ENCODE measurements at regions not wholly inside any gene's neighbourhood (a gene's known extent, or its start where the extent isn't known, plus 50 kb on each side); places are given as distances from the start of the nearest gene placed in this dataset.
"Not testable (repeated sequence)": the region's sequence is repeated elsewhere in the genome, so short reads cannot be mapped to it uniquely, and the experiment has no call there.

DNA sequence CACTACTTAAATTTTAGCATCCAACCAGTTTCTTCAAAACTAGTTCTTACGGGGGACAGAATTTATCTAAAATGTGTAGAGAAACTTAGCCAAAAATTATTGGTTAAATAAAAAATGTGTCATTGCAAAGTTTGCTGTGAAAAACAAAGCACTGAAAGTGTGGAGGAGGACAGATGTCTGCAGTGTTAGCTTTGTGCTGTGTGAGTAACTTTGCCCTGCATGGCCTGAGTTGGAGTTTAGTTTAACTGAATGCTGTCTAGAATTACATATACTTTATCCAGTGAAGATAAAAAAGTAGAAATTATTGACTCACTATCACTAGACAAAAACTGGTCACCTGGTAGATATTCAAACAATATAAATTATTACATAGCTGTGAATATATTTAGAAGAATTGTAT is 1225.2 kb upstream of the CELF4 start:
- no peak for DNase-seq (ENCODE audit: low spot score)

DNA sequence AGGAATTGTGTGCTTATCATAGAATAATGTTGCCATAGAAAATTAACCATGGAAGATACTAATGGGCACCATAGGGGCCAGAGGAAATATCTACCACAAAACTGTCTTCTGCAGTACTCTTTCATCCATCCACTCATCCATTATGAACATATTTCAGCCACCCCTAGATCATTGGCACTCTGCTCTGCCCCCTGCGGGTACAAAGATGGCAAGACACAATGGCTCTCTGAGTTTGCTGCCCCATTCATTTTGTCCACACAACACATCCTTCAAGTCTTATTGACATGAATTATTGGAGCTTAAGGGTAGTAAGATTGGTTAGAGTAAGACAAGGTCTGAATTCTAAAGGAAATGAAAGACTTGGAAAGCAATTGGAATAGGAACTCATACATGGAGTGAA is 1224.7 kb upstream of the CELF4 start:
- DNase-seq (ENCODE audit: low spot score), result no peak

DNA sequence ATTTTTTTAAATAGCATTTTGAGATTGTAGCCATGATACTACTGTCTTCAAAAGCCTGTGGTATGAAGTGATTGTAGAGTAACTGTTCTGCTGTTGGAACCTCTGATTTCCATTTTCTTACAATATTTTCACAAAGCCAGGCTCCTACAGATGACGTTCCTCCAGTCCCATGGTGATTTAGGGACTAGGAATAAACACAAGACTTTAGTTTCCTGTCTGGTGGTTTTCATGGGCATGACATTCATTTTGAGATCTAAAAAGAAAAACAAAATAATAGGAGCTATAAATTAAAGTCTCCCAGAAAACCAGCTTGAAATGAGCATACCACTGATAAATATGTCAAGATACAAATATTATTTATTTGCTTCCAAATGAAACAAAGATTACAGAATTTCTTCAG is 1223.5 kb upstream of the CELF4 start:
- DNase-seq (ENCODE audit: low spot score), result no peak

DNA sequence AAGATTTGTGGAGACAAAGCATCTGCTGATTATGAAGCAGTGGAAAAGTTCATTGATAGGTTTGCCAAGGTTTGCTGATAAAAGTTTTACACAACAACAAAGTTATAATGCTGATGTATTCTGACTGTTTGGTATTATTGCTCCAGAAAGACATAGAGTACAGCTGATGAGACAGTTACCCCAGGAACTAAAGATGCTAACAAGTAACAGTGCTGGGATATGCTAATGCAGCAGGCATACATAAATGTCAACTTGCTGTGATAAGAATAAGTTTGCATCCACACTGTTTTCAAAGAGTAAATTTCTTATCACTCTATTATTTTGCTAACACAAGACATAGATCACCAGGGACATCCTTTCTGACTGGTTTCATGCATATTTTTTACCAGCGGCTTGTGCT is 1221.3 kb upstream of the CELF4 start:
- no peak for DNase-seq (ENCODE audit: low spot score)

DNA sequence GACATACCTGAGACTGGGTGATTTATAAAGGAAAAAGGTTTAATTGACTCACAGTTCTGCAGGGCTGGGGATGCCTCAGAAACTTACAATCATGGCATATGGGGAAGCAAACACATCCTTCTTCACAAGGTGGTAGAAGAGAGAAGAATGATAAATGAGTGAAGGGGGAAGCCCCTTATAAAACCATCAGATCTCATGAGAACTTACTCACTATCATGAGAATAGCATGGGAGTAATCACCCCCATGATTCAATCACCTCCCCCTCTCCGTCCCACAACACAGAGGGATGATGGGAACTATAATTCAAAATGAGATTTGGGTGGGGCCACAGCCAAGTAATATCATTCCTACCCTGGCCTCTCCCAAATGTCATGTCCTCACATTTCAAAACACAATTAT is 1206.0 kb upstream of the CELF4 start:
- not testable (repeated sequence) for DNase-seq (ENCODE audit: low spot score)

DNA sequence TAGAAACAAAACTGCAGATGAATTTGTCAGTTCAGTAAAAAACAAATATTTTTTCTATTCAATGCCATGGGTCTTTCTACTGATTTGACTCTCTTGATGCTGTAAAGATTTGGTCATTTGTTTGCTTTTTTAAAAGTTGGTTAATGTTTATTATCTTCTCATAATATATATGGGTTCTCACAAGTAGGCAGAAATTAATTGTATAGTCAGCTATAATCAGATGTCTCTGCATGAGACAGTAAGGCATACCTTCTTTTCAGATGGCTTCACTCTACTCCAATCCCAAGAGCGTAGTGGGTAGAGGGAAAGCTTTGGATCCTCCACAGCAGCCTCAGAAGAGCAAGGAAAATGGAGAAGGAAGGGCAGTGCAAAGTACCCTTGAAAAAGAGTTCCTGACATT is 1202.9 kb upstream of the CELF4 start:
- DNase-seq (ENCODE audit: low spot score), result no peak

DNA sequence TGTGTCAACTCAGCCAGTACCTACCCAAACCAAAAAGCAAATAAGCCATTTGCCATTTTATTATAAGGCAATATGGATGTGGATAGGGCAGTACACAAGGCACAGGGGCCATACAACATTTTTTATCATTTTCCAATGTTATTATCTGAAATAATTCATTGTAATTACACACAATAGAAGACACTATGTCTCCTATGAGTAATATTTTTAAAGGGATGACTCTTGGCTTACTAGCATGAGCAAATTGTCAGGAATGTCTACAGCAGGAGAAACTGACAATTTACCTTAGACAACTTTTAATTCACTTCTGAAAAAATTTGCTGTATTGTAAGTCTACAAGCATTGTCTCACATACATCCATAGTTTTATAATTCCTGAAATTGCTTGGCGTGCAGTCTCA is 1193.9 kb upstream of the CELF4 start:
- no peak for DNase-seq (ENCODE audit: low spot score)

DNA sequence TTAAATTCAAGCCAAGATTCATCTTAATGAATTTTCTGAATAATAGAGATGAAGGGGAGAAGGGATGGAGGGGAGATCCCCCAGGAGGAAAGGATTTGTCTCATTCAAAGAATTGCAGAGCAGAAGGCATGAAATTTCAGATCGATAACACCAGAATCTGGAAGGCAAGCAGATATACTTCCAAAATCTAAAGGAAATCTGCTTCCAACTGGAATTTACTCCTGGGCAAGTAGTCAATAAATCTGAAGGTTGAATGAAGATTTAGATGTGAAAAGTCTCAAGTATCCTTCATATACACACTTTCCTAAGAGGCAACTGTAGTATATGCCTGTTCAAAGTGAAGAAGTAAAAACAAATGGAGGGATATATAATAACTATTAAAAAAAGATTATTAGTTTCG is 1190.8 kb upstream of the CELF4 start:
- no peak for DNase-seq (ENCODE audit: low spot score)

DNA sequence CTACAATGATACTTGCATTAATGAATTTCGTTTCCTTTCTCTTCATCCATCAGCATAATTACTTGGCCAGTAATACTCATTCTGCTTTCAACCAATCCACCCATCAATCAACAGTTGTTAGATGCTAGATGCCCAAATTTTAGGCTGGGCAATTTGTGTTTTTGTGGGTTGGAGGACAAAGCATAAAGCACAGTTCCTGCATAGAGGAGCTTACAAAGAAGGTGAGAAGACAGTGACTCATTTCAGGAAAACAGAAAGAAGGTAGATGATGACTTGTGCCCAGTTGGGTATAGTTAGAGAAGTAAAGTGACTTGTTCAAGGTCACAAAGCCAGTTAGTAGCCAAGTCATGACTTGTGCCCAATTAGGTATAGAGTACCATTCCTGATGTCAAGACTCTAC is 1186.8 kb upstream of the CELF4 start:
- no peak for DNase-seq (ENCODE audit: low spot score)

DNA sequence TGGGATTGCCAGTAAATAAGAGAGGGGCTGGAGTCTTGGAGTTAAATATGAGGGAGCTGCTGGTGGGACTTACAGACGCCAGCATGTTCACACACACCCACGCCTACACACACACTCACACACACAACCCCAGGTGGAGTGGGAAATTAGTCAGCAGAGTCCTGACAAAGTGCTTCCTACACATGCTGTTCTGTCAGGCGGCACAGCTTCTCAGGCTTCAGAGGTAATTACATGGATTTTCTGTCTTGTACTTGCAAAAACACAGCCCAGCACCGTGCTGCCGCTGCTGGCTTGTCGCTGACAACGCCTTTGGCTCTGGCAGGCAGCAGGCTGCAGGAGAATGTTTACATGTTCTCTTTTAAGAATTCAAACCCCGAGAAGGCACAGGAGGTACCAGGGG is 1186.3 kb upstream of the CELF4 start:
- DNase-seq (ENCODE audit: low spot score), result no peak

DNA sequence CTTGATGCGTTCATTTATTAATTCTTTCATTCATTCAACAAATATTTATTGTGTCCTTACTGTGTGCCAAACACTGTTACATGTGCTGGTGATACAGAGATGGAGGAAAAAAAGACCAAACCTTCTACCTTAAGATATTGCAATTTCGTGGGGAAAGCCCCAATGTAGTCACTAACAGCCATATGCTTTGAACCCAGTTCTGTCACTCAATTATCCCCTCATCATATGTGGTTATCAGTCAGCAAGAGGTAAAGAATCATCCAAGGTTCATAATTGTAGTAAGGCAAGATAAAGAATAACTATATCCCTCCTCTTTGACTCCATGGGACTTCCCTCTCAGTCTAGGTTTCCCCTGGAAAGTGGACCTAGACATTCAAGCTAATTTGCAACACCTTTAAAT is 1185.6 kb upstream of the CELF4 start:
- DNase-seq (ENCODE audit: low spot score), result no peak

DNA sequence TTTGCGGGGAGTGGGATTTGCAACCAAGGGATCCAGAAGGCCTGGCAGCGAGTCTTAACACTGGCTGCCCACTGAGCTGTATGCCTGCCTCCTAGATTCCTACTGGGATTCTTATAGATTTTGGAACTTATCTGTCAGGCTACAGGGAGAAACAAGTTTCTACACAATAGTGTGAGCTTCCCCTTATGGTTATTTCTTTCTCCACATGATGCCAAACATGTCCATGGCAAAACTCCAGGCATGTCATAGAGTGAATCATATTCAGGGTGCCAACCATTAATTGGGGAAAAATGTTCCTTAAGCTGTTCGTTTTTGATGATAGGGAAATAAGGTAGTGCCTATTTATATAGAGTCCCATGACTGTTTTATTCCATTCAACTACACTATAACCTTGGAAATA is 1185.2 kb upstream of the CELF4 start:
- no peak for DNase-seq (ENCODE audit: low spot score)

DNA sequence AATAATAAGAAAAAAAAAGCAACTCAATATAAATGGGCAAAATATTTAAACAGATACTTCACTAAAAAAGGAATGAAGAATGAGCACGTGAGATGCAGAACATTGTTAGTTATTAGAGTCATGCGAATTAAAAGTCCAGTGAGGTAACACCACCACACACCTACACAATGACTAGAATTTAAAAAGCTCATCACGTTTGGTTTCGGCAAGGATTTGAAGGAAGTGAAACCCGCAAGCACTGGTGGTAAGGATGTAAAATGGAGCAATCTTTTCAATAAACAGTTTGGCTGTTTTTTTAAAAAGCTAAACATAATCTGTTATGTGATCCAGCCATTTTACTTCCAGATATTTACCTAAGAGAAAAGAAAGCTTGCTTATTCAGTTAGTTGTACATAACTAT is 1181.6 kb upstream of the CELF4 start:
- DNase-seq (ENCODE audit: low spot score), result no peak

DNA sequence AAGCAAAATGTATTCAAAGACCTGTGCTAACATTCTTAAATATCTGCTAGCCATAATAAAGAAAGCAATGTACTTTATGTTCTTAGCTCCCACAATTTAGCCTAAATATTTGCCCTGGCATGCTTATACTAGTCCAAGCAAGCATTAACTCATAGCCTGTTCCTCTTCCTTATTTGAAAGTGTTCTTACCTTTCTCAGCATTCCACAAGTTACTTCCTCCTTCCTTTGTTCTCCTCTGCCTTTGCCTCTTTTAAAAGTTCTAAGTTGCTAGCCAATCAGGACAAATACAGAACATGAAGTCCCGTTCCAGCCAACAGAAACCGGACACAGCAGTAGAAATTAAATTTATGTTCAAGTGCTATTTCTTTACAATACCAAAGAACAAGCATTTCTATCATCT is 1154.6 kb upstream of the CELF4 start:
- not testable (repeated sequence) for DNase-seq (ENCODE audit: low spot score)

DNA sequence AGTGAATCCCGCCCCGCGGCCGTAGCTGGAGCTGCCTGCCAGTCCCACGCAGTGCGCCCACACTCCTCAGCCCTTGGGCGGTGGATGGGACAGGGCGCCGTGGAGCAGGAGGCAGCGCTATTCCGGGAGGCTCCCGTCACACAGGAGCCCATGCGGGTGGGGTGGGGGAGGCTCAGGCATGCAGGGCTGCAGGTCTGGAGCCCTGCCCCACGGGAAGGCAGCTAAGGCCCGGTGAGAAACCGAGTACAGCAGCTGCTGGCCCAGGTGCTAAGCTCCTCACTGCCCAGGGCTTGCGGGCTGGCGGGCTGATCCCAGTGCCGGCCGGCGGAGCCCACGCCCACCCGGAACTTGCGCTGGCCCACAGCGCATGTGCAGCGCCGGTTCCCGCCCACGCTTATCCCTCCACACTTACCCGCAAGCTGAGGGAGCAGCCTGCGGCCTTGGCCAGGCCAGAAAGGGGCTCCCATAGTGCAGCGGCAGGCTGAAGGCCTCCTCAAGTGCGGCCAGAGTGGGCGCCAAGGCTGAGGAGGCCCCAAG is 1152.8 kb upstream of the CELF4 start:
- no peak for DNase-seq (ENCODE audit: low spot score)

DNA sequence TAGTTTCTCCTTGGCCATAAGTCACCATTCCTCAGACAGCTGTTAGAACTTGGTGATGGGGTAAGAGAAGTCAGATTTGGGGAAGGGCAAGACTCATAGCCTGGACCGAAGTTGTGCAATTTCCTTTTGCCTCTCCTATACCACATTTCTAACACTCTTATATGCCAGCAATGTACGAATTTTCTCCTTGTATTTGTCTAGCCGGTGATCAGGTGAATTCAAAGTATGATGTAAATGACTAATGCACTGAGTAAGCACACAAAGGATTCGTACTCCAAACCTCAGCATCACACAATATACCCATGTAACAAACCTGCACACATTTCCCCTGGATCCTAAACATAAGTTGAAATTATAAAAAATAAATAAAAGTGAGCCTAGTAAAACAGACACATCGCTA is 1143.5 kb upstream of the CELF4 start:
- no peak for DNase-seq (ENCODE audit: low spot score)

DNA sequence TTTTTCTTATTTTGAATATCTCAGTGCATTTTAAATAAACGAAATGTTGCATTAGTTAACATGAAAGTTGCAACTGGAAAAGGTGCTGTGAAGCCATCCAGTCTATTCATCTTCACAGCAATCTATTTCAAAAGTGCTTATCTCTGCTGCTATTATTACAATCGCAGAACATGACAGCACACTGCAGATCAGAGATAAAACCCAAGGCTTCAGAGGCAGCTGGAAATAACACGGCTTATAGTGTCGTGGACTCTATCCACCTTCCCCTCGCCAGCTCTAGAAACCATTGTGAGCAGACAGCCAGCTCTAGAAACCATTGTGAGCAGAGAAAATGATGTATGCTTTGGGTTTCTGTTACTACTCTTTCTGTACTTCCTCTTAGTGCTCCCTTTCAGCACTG is 1140.8 kb upstream of the CELF4 start:
- DNase-seq (ENCODE audit: low spot score), result no peak

DNA sequence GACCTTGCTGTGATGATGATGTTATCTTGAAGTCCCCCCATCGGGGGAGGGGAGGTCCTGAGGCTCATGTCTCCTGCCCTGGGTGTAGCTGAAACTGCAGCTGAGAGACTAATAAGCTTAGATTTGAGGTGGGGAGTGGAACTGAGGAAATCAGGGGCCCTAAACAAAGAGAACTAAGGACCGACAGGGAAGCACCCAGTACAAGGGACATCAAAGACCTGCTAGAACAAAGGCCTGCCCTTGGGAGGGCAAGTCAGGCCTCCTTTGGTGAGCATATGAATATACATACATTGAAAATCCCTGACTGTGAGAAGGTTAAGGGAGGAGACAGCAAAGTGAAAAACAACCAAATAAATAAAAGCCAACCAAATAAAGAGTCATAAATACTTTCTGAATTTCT is 1132.5 kb upstream of the CELF4 start:
- no peak for DNase-seq (ENCODE audit: low spot score)

DNA sequence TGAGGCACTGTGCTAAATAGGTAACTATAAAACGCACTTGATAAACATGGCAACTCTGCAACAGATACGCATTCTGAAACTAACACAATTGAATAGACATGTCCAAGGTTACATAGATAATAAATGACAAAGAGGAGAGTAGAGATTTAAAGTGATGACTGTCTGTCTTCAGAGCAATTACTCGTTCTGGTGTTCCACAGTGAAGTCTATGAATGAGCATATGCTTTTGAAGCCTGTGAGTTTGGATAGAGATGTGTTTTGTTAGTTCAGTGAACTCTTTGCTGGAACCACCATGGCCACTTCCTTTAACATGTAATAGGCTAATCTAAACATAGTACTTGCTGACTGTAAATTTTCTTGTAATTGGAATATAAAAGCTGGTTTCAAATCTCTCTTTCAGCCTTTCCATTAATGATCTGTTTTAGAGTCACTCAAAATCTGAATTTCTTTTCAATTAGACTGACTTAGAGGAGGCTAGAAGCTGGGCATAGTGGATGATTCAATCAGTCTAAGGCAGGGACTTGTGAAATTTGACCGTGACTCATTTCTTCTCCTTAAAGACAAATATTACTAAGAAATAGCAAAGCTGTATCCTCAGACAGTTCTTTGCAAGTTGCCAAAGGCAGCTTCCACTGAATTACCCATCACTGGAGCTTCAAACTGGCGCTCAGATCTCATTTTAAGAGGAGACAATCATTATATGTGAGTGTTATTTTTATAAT is 1130.1 kb upstream of the CELF4 start:
- no peak for DNase-seq (ENCODE audit: low spot score)

DNA sequence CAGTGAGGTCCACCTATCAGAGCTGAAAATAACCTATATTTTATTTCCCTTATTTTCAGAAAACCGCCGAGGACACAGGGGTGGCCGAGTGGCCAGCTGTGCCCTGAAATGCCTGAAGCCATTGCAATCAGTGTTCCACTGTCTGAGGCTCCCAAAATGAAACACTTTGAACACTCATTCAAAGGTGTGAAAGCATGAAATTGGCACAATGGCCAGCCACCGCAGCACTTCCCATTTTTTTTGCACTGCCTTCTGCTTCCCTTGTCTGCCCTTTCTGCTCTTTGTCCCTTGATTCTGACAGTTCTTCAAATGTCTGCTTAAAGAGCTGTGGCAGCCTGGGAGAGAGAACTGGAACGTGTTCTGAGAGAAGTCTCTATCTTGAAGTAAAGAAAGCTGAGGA is 1127.5 kb upstream of the CELF4 start:
- no peak for DNase-seq (ENCODE audit: low spot score)

DNA sequence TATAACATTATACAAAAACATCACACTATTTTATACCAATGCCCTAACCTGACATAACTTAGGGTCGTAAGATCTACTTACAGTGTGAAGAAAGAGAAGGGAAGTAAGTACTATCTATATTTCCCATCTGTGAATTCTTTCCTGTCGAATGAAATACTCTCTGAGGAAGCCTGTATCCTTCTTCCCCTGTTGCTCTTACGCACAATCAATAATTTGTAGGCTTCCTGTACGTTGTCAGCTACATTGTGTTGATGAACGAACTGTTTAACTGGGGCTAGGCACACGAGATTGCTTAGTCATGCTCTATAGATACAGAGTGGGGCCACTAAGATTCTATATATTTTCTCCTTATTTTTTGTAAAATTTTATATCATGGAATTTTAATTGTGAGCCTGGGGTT is 1125.0 kb upstream of the CELF4 start:
- DNase-seq (ENCODE audit: low spot score), result no peak

DNA sequence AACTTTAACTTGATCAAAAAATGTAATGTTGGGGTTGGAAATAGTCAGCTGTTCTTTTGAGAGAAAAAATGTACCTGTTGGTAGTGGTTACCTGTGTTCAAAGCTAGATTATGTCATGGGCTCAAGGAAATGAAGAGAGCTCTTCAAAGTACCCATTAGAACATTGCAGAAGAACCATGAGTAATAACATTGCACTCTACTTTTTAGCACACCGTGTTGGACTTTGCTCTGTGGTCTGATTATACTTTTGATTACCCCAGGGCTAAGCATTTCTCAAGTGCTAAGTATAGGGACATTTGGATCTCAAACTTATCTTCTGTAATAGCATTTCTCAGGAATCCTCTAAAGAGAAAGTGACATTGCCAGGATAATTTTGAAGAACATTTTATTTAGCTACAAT is 1122.8 kb upstream of the CELF4 start:
- DNase-seq (ENCODE audit: low spot score), result no peak

DNA sequence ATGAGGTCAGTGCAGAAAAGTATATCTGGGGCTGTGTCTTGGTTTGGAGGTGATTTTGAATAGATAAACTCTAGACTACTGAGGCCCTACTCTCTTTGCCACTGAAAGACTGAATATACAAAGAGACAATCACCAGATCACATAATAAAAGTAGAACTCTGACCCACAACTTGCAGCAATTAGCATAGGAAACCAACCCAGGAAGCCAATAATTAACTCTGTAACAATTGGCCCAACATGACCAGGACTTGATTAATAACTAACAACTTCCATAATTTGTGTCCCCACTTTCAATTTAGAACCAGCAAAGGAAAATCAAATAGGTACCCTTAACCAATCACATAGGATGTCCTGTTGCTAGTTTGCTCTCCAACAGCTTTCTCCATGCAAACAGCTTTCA is 1104.9 kb upstream of the CELF4 start:
- no peak for DNase-seq (ENCODE audit: low spot score)

DNA sequence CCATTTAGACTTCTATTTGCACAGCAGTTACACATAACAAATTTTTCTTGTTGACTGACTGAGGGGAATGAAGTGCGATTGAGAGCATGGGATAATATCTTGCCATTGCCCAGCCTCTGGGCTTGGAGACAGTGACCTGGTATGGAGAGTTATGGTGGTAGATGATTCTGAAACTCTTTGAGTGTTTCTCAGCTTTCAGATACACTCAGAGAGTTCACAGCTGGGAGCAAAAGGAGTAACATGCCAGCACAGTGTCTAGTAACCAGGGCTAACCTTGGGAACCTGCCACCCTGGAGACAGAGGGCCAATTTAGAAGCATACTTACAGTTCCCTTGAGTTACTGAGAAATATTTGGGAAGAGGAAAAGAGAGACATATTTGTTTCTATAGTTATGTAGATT is 1099.3 kb upstream of the CELF4 start:
- no peak for DNase-seq (ENCODE audit: low spot score)

DNA sequence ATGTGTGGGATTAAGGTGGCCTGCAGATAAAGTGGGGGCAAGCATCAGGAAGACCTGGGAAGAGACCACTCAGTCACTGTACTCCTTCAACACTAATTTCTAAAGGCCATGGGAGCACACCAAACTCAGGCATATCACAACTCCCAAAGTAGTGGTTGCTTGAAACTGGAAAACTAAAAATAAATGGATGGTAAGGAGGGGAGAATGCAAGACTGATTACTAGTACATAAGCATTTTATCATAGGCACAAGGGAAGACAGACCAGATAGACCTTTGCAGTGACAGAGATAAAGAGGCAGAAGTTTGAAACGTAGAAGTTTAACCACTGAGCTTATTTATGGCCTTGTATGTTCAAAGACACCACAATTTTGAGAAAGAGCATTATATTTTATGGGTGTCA is 1098.1 kb upstream of the CELF4 start:
- no peak for DNase-seq (ENCODE audit: low spot score)

Data from CD4-positive, alpha-beta T cell treated with Interleukin-15 for 4 hours (primary cell).